Stimulated activated CD4-positive, alpha-beta T cell treated with anti-CD3 and anti-CD28 coated beads, TNF-alpha, amount 100 ng/mL, for 1 hour (primary cell): ENCODE measurements at regions not wholly inside any gene's neighbourhood (a gene's known extent, or its start where the extent isn't known, plus 50 kb on each side); places are given as distances from the start of the nearest gene placed in this dataset.
"Not testable (repeated sequence)": the region's sequence is repeated elsewhere in the genome, so short reads cannot be mapped to it uniquely, and the experiment has no call there.

ENCODE experiments used
- DNase-seq, 3 donors: peaks; one replicate each; pipeline ENCODE4 v3.0.0-alpha.2; 2020; ENCODE audit warnings: low read depth in 3 of 3, low spot score in 1 of 3

DNA sequence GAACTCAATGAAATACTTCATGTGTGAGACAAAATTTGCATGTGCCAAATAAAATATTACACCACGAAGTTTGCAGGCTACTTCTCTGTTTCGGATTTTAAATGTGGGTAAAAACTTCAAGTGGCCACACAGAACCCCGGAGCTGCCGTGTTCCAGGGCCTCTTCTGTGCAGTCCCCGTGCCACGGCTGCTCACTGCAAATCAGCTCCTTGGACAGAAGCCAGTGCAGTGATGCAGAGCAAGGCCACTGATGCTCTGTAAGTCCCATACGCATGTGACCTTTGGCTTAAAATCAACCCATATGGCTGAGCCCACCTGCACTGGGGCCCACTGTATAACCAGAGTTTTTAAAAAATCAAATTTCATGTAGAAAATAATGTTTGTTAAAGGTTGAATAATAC is 1309.4 kb downstream of the TBC1D22A start:
- no peak for DNase-seq

DNA sequence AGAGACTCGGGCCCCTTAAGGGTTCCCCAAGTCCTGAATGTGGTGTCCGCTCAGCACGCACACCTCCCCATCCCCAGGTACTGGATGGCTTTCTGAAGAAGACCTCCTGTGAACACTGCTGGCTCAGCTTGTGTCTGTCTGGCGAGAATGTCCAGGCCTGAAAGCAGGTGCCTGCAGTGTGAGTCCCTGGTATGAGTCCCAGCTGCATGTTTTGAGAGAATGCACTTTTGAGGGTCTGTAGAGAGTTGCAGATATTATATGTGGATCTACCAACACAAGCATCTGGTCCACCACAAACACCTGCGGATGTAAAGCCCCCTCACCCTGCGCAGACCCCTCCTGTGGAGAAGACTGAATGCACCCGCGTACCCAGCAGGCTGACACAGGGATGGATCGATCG is 1308.9 kb downstream of the TBC1D22A start:
- no peak for DNase-seq

DNA sequence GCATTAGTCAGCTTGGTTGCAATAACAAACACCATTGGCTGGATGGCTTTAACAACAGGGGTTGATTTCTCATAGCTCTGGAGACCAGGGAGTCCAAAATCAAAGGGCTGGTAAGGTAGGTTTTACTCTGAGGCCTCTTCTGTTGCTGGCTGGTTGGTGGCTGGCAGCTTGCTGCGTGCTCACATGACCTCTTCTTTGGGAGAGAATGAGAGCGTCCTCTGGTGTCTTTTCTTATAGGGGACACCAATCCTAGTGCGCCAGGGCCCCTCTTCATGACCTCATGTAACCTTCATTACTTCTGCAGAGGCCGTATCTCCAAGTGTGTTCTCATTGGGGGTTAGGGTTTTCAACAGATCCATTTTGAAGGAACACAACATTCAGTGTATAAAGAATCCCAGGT is 1308.3 kb downstream of the TBC1D22A start:
- no peak for DNase-seq

DNA sequence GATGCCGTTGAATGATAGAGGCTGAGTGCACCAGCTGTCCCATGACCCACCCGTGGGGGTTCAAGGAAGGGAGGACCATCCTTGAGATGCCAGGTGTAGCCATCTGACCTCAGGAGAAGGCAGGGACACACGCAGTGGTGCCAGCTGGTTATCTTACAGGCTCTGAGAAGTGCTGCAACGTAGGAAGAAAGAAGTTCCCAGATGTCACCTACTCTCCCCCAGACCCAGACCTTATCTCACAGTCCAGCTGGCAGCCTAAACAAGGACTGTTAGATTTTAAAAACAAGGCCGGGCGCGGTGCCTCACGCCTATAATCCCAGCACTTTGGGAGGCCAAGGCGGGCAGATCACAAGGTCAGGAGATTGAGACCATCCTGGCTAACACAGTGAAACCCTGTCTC is 1307.6 kb downstream of the TBC1D22A start:
- no peak for DNase-seq

DNA sequence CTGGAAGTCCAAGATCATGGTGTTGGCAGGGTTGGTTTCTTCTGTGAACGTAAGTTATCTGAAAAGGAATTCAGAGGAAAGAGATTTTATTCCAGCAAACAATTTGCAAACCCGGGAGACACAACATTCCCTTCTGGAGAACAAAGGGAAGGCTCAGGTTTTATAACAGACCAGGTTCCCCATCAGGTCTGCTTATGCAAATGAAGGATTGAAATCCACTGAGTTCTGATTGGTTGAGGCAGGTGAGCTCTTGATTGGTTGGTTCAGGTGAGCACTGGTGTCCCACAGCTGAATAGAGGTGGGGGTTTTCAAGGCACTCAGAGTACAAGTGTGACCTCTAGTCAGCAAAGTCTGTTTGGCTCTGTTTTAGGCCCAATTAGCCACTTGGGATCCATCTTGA is 1306.8 kb downstream of the TBC1D22A start:
- DNase-seq, result no peak

DNA sequence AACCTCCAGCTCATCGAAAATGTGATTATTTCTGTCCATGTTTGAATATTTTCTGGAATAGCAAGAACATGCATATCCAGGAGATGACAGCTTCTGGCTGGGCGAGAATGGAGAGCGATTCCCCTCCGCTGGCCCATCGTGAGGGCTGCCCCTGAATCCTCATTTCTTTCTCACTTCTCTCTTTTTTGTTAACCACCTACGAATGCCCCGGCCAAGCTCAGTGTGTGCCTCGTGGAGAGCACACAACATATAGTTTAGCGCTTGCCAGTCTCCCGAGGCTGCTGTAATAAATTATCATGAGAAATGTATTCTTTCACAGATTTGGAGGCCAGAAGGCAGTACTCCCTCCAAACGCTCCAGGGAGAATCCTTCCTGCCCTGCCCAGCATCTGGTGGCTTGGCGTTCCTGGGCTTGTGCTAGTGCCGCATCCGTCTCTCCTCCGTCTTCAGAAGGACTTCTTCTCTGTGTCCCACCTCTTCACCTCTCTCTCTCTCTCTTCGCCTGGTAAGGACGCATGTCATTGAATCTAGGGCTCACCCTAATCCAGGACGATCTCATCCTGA is 1306.0 kb downstream of the TBC1D22A start:
- DNase-seq, result no peak

DNA sequence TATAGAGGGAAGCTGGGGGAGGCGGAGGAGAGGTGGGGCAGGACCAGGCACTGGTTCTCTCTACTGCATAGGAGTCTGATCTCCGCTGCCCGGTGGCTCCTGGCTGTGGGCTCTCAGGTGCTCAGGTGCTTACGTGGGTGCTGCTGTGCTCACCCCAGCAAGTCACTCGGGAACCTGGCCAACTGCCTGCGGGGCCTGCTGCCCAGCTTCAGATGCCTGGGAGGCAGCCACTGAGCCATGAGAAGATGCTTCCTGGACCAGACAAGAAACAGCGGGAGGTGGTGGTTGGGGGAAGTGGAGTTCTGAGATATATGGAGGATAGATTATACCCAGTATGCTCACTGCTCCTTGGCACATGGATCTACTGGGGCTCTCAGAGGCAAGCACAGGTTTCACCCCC is 1303.4 kb downstream of the TBC1D22A start:
- DNase-seq, result no peak

DNA sequence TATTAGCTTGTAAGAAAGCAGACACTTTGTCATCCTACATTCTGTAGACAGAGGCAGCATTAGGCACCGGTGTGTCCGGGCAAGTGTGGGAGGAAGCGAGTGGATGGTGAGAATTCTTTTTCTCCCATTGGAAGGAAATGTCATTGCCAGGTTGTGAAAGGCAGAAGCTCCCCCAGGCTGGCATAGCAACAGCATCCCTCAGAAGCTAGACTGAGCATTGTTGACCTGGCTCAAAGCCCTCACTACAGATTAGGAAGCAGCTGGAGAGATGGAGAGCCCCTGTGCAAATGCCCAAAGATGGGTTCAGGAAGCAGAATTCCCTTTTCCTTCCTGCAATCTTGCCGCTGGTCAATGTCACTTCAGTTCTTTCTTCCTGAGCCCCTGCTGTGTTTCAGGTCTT is 1299.3 kb downstream of the TBC1D22A start:
- no peak for DNase-seq

DNA sequence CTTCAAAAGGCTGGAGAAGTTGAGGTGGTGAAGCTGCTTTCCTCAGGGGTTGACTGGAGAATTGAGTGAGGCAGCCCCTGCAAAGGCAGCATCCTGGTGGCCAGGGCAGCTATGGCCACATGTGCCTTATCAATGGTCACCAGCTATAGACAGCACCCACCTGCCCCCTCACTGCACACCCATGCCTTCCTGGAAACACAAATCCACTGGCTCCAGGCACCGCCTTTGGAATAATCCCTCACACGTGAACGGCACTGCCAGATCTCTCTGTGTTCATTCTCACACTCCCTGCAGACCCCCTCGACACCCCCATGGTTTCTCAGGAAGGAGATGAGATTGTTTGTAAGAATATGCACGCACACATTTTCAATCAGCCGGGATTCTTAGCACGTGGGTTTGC is 1297.8 kb downstream of the TBC1D22A start:
- no peak for DNase-seq

DNA sequence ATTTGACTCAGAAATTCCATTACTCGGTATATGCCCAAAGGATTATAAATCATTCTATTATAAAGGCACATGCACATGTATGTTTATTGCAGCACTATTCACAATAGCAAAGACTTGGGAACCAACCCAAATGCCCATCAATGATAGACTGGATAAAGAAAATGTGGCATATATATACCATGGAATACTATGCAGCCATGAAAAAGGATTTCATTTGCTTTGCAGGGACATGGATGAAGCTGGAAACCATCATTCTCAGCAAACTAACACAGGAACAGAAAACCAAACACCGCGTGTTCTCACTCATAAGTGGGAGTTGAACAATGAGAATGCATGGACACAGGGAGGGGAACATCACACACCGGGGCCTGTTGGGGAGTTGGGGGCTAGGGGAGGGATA is 1297.1 kb downstream of the TBC1D22A start:
- DNase-seq, result not testable (repeated sequence)

DNA sequence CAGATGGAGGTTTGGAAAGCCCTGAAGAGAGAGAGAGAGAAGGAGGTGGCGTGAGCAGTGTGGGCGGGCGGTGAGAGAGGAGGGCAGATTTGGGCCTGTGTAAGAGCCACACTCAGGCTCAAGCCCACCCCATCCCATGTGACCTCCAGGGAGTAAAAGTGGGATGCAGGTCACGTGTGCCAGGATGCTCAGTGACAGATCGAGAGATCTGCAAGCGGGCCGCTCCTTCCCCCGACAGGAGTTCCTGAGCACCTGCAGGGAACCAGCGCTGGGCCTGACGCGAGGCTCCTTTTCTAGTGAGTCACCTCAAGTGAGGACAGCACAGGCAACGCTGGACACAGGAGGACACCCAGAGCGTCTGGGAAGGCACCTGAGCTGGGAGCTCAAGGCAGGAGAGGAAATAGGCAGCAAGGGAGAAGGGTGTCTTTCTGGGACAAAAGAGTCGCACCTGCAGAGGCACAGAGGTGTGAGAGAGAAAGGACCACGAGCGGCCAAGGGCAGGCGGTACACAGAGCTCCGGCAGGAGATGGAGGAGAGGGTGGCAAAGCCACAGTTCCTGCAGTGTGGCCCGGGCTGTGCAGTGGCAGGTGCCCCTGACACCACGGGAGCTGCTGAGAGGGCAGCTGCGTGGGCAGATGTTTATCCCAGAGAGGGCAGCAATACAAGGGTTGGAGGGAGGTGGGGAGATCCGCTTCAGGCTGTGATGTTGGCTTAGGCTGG is 1294.8 kb downstream of the TBC1D22A start:
- DNase-seq, result no peak

DNA sequence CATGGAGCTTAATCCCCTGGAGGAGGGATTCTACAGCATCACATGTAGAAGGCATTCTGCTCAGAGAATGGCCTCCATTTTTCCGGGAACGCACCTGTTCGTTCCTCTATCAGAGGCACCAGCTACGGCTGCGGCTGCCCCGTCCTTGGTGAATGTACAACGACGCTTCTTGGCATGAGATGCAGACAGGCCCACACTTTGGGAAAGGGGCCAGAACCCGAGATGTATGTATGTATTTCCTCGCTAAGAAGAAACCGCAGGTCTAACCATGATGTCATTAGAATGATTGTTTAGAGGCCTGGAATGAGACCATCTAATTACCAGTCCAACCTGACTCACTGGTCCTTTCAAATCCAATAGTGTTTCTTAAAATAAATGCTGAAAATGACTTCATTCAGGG is 1293.4 kb downstream of the TBC1D22A start:
- no peak for DNase-seq

DNA sequence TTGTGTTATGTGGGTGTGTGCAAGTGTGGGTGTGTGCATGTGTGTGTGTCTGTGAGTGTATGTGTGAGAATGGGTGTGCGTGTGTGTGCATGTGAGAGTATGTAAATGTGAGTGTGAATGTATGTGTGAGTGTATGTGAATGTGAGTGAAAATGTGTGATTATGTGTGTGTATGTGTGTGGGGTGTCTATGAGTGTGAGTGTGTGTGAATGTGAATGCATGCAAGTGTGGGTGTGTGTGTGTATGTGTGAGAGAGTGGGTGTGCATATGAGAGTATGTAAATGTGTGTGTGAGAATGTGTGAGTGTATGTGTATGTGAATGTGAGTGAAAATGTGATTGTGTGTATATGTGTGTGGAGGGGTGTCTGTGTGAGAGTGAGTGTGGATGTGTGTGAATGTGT is 1292.7 kb downstream of the TBC1D22A start:
- DNase-seq, result no peak

DNA sequence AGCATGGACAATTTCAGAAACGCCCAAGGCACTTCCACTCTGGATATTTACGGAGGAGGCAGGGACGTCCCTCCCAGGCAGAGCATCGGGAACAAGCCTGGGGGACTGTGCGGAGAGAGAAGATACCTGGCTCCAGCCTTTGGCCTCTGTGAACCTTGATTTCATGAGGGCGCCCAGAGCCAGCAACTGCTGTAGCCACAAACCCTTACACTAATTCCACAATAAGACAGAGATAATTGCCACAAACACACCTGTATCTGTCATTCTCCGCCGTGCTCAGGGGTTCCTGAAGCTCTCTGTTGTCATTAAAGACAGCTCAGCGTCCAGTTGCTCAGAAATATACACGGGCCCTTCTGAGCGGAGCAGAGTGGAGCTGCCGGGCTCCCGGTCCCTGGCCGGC is 1292.1 kb downstream of the TBC1D22A start:
- DNase-seq, result no peak

DNA sequence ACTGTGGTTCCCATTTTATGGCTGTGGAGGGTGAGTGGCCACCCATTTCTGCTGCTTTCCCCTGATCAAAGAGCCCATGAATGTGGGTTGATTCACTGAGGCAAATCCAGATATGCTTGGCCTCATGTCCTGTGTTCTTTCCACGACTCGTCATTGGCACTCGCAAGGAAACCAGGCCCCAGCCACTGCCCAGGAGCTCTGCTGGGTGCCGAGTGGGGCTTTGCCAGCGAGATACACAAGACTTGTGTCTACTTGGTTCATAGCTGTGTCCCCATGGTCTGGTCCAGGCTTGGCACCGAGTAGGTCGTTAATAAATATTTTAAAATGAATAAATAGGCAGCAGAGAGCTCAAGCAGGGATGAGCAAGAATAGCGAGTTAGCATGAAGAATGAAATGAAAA is 1291.5 kb downstream of the TBC1D22A start:
- DNase-seq, result no peak

DNA sequence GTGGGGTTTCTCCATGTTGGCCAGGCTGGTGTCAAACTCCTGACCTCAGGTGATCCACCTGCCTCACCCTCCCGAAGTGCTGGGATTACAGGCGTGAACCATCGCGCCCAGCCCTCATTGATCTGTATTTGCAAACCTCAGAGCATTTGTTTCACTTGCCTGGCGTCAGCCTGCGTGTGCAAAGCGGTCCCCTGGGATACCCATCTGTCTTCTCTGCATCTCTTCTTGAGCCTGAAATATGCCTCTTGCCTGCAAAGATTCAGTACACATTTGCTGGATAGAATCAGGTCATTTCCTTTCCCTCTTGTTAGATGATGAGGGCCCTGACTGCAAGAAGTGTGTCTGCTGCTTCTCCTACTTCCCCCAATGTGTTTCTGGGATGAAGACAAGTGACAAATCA is 1291.0 kb downstream of the TBC1D22A start:
- DNase-seq, result no peak

DNA sequence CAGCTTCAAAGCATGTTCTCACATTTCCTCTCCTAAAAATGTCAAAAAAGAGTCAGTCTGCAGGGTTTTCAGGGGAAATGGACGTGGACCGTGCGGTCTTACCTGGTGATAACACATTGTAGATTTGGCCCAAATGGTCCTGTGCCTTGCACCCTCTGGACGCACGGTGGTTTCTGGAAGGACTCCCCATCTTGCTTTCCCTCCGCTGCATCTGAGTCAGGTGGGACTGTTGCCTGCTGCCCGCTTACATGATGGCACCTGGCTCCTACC is 1290.1 kb downstream of the TBC1D22A start:
- DNase-seq, result no peak

DNA sequence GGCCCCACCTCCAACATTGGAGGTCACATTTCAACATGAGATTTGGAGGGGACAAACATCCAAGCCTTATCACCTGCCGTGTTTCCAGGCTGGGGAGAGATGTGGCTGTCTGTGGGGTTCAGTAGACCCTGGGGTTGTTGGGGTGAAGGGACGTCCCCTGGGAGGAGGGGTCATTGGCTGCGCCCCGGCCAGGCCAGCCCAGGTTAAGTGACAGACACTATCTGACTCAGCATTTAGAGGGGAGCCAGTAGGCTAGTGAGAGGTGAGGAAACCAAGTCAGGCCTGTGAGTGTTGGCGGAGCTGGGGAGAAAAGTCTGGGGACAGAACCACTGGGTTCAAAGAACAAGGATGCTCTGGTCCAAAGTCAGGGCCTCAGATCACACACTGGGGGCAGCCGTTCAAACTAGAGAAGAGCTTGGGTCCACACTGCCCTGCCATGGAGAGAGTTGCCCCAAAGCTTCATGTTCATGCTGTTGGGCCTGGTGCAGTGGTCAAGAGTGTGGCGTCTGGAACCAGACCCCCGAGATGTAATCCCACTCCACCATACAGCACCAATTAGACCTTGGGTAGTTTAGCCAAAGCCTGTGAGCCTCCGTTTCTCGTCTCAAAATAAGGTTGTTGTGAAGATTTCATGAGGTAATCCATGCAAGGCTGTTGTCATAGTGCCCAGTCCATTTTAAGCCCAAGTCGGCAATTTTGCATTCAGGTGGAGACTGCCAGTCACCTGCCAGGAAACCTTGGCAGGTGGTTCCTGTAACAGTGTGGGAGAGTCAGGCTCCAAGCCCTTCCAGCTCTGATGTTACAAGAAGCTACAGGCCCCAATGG is 1289.6 kb downstream of the TBC1D22A start:
- no peak for DNase-seq

DNA sequence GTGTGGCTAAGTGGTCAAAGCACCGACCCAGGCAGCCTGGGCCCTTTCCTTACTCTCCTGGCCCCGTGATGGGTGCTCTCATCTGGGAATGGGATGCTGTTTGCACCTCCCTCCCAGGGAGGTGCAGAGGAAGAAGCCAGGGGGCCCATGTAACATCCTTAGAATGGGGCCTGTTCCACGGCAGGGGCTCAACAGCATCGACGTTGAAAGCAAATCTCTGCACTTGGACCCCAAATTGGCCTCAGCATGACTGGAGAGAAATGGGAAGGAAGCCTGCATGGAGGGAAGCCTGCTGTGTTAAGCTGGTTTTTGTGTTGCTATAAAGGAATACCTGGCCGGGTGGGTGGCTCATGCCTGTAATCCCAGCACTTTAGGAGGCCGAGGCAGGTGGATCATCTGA is 1288.4 kb downstream of the TBC1D22A start:
- no peak for DNase-seq

DNA sequence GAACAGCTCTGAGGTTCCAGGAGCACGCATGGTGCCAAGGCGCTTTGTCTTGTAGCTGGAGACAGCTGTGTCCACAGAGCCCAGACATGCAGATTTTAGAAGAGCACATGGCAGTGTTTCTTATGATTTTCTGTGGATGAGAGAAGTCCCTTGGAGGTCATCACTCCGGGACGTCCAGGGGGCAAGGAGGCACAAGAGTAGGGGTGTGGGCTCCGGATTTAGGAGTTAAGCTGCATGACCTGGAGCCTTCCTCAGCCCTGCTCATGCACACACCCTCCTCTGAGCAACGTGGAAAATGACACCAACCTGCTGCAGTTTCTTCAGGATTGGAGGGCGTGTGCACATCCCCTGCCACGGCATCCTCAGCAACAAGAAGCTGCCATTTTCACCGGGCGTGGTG is 1286.7 kb downstream of the TBC1D22A start:
- DNase-seq, result no peak

DNA sequence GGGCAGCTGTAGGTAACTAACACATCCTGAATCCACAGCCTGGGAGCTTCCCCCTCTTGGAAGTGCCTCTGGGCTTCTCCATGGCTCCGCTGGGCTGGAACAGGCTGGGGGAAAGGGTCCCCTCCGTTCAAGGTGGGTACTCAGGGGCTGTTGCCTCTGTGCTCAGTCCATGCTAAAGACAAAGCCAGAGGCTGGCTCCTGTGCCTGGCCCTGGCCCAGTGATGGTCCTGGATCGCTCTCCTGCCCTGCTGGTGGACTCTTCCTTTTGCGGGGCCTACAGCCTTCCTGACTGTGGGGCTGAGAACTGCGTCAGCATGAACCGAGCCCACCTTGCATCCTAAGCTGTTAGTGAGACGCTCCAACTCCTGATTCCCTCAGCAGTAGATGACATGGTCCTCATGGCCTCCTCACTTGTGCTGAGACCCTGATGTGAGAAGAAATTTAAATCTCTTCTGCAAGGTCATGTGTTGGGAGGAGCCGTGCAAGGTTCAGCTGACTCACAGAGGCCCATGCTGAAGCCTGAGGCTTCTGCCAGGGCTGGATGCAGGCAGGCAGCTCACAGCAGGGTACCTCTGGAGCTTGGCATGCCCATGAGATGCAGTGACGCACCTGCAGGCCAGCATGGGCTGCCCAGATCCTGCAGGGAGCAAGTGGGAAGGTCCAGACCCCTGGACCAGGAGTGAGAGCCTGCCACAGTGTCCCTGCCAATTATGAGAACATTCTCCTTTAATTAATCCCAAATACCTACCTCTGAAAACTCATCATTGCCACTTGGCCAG is 1285.5 kb downstream of the TBC1D22A start:
- no peak for DNase-seq

DNA sequence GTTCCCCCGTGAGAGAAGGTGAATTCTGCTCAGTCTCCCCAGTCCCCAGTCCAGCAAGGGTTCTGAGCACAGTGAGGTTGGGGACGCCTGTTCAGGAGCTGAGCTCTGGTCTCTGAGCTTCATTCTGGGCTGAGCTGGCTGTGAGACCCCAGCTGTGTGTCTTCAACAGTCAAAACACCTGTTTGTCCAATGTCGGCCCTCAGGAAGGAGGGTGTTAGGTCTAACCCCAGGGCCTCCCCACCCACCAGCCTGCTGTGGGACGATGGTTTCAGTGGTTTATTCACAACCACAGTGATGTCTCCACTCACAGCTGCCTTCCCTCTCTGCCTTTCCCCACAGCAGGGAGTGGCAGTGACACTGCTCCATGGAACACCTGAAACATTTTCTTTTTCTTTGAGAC is 1282.9 kb downstream of the TBC1D22A start:
- DNase-seq, result no peak
